ENCODE measurements at regions not wholly inside any gene's neighbourhood (a gene's known extent, or its start where the extent isn't known, plus 50 kb on each side); places are given as distances from the start of the nearest gene placed in this dataset.

- no peaks in the 10 kb centered on the region for H3K27me3 Mint-ChIP-seq (ENCODE audit: insufficient read depth)
- no peak overlapping the region for H3K27ac Mint-ChIP-seq
- 100% methylated on average over 1 of the region's 1 CpG for WGBS, 2 experiments (ENCODE audit: insufficient coverage in 1 of 2, insufficient read length in 1 of 2)
- H3K9me3 Mint-ChIP-seq, result no peaks in the 10 kb centered on the region
- Histone ChIP-seq H3K9me3 (ENCODE audit: control insufficient read depth, low read length) (no peaks in the 10 kb centered on the region), H3K36me3 (ENCODE audit: control insufficient read depth, insufficient read depth, low read length) (no peaks in the 10 kb centered on the region), H3K9ac (ENCODE audit: extremely low read depth, low read length, poor library complexity, severe bottlenecking) (no peak overlapping the region), H3K27ac (ENCODE audit: low read depth, low read length) (no peak overlapping the region), H3K4me3 (ENCODE audit: low read length) (no peak overlapping the region), H3K27me3 (ENCODE audit: control insufficient read depth, insufficient read depth, low read length, poor library complexity, severe bottlenecking) (no peaks in the 10 kb centered on the region), H3K4me1 (ENCODE audit: control insufficient read depth, insufficient read depth, low read length) (peaks cover 6% of the 10 kb centered on the region)
- H3K4me3 Mint-ChIP-seq, result no peak overlapping the region
- DNase-seq, result no peak
- TF ChIP-seq CTCF (conservative IDR thresholded peaks at IDR 0.05), result no peak
- H3K36me3 Mint-ChIP-seq (ENCODE audit: low read depth), result no peaks in the 10 kb centered on the region
- peaks cover 10% of the 10 kb centered on the region for H3K4me1 Mint-ChIP-seq
These were observed 338.2 kb downstream of the NFIB start for GRCh38 chr9:13975611-13976290.

- Mint-ChIP-seq H3K9me3 (no peaks in the 10 kb centered on the region), H3K36me3 (ENCODE audit: low read depth) (no peaks in the 10 kb centered on the region), H3K27ac (no peak overlapping the region), H3K4me1 (peaks cover 10% of the 10 kb centered on the region), H3K27me3 (ENCODE audit: insufficient read depth) (no peaks in the 10 kb centered on the region), H3K4me3 (no peak overlapping the region)
- Histone ChIP-seq H3K4me3 (ENCODE audit: low read length) (no peak overlapping the region), H3K27me3 (ENCODE audit: control insufficient read depth, insufficient read depth, low read length, poor library complexity, severe bottlenecking) (no peaks in the 10 kb centered on the region), H3K4me1 (ENCODE audit: control insufficient read depth, insufficient read depth, low read length) (peaks cover 6% of the 10 kb centered on the region), H3K36me3 (ENCODE audit: control insufficient read depth, insufficient read depth, low read length) (no peaks in the 10 kb centered on the region), H3K9ac (ENCODE audit: extremely low read depth, low read length, poor library complexity, severe bottlenecking) (no peak overlapping the region), H3K9me3 (ENCODE audit: control insufficient read depth, low read length) (no peaks in the 10 kb centered on the region), H3K27ac (ENCODE audit: low read depth, low read length) (no peak overlapping the region)
- DNase-seq, result no peak
- no peak for TF ChIP-seq CTCF (conservative IDR thresholded peaks at IDR 0.05)
- WGBS, 2 experiments (ENCODE audit: insufficient coverage in 1 of 2, insufficient read length in 1 of 2), result 91 to 94% methylated on average over 2 to 4 of the region's 4 CpGs
These were observed 339.1 kb downstream of the NFIB start for GRCh38 chr9:13974891-13975290.

- Histone ChIP-seq H3K36me3 (ENCODE audit: control insufficient read depth, insufficient read depth, low read length) (no peaks in the 10 kb centered on the region), H3K4me3 (ENCODE audit: low read length) (no peak overlapping the region), H3K27ac (ENCODE audit: low read depth, low read length) (no peak overlapping the region), H3K4me1 (ENCODE audit: control insufficient read depth, insufficient read depth, low read length) (peaks cover 6% of the 10 kb centered on the region), H3K27me3 (ENCODE audit: control insufficient read depth, insufficient read depth, low read length, poor library complexity, severe bottlenecking) (no peaks in the 10 kb centered on the region), H3K9ac (ENCODE audit: extremely low read depth, low read length, poor library complexity, severe bottlenecking) (no peak overlapping the region), H3K9me3 (ENCODE audit: control insufficient read depth, low read length) (no peaks in the 10 kb centered on the region)
- Mint-ChIP-seq H3K27me3 (ENCODE audit: insufficient read depth) (no peaks in the 10 kb centered on the region), H3K27ac (no peak overlapping the region), H3K4me1 (peaks cover 14% of the 10 kb centered on the region), H3K4me3 (no peak overlapping the region), H3K9me3 (no peaks in the 10 kb centered on the region), H3K36me3 (ENCODE audit: low read depth) (no peaks in the 10 kb centered on the region)
- TF ChIP-seq CTCF (conservative IDR thresholded peaks at IDR 0.05), result no peak
- no peak for DNase-seq
- 87 to 89% methylated on average over 9 to 10 of the region's 10 CpGs for WGBS, 2 experiments (ENCODE audit: insufficient coverage in 1 of 2, insufficient read length in 1 of 2)
These were observed 341.8 kb downstream of the NFIB start for GRCh38 chr9:13971966-13972655.
